Testis (tissue), 2 donors: ENCODE measurements at regions not wholly inside any gene's neighbourhood (a gene's known extent, or its start where the extent isn't known, plus 50 kb on each side); places are given as distances from the start of the nearest gene placed in this dataset.

ENCODE experiments used
- POLR2A ChIP-seq: fragments of 450-650 bp; IDR thresholded peaks from one replicate; pipeline ENCODE4 v1.6.1; 2017; ENCODE audit warnings: antibody characterized with exemption, mild to moderate bottlenecking, moderate library complexity
- TF ChIP-seq, protein P1 (sequence below), 3 experiments: fragments of 450-650 bp in 2 of 3; fragments of 200-600 bp in 1 of 3; sonication (generic) in 1 of 3; IDR thresholded peaks; one replicate each; pipeline ENCODE4 v1.5.1; 2016 to 2019; ENCODE audit warnings: antibody characterized with exemption in 3 of 3, mild to moderate bottlenecking in 2 of 3, moderate library complexity in 1 of 3

DNA sequence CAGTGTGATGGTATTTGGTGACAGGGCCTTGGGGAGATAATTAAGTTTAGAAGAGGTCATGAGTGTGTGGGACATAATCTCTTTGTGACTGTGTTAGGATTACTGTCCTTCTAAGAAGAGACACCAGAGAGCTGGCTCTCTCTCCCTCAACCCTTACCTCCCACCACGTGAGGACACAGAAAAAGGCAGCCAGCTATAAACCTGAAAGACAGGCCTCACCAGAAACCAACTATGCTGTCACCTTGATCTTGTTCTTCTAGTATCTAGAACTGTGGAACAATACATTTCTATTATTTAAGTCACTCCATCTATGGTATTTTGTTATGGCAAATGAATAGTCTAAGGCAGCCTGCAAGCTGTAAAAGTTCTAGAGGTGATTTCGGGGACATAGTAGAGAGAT, 203.7 kb downstream of the OTOR start:
- TF ChIP-seq POLR2A = no peak
- TF ChIP-seq, protein P1, sequence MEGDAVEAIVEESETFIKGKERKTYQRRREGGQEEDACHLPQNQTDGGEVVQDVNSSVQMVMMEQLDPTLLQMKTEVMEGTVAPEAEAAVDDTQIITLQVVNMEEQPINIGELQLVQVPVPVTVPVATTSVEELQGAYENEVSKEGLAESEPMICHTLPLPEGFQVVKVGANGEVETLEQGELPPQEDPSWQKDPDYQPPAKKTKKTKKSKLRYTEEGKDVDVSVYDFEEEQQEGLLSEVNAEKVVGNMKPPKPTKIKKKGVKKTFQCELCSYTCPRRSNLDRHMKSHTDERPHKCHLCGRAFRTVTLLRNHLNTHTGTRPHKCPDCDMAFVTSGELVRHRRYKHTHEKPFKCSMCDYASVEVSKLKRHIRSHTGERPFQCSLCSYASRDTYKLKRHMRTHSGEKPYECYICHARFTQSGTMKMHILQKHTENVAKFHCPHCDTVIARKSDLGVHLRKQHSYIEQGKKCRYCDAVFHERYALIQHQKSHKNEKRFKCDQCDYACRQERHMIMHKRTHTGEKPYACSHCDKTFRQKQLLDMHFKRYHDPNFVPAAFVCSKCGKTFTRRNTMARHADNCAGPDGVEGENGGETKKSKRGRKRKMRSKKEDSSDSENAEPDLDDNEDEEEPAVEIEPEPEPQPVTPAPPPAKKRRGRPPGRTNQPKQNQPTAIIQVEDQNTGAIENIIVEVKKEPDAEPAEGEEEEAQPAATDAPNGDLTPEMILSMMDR (IDR thresholded peaks at IDR 0.05) = no peak
